H9 (cell line): ENCODE measurements at regions not wholly inside any gene's neighbourhood (a gene's known extent, or its start where the extent isn't known, plus 50 kb on each side); places are given as distances from the start of the nearest gene placed in this dataset.

Experiments
- DNase-seq: peaks from one replicate; pipeline ENCODE4 v3.0.0-alpha.2; 2017
- H2AFZ ChIP-seq: one replicate; pipeline ENCODE4 v1.6.1; 2013; ENCODE audit warnings: mild to moderate bottlenecking, low read length, control low read depth, moderate library complexity
- H2AK5ac ChIP-seq: 2 replicates; pipeline ENCODE4 v1.6.1; 2013; ENCODE audit warnings: low read length, control low read depth, mixed read lengths; ENCODE audit not compliant: insufficient read length
- H2BK120ac ChIP-seq: one replicate; pipeline ENCODE4 v1.6.1; 2013; ENCODE audit warnings: low read depth, mild to moderate bottlenecking, low read length, control low read depth, inconsistent platforms; ENCODE audit not compliant: poor library complexity, severe bottlenecking
- H2BK12ac ChIP-seq: 2 replicates; pipeline ENCODE4 v1.6.1; 2013; ENCODE audit warnings: low read length, control low read depth, mixed read lengths, low read depth; ENCODE audit not compliant: insufficient read length
- H2BK15ac ChIP-seq: 2 replicates; pipeline ENCODE4 v1.6.1; 2013; ENCODE audit warnings: low read depth, low read length, control low read depth
- H2BK20ac ChIP-seq: one replicate; pipeline ENCODE4 v1.6.1; 2013; ENCODE audit warnings: low read depth, mild to moderate bottlenecking, low read length, control low read depth, inconsistent platforms; ENCODE audit not compliant: poor library complexity, severe bottlenecking
- H2BK5ac ChIP-seq: 2 replicates; pipeline ENCODE4 v1.6.1; 2013; ENCODE audit warnings: low read length, control low read depth, mixed read lengths; ENCODE audit not compliant: insufficient read length
- H3K14ac ChIP-seq: 2 replicates; pipeline ENCODE4 v1.6.1; 2013; ENCODE audit warnings: low read length, control low read depth; ENCODE audit not compliant: insufficient read depth
- H3K18ac ChIP-seq: 2 replicates; pipeline ENCODE4 v1.6.1; 2013; ENCODE audit warnings: low read depth, mild to moderate bottlenecking, mixed read lengths, low read length, control low read depth; ENCODE audit not compliant: insufficient read length
- H3K23ac ChIP-seq: 2 replicates; pipeline ENCODE4 v1.6.1; 2013; ENCODE audit warnings: low read length, control low read depth, mixed read lengths, low read depth; ENCODE audit not compliant: insufficient read length
- H3K23me2 ChIP-seq: 2 replicates; pipeline ENCODE4 v1.6.1; 2013; ENCODE audit warnings: low read depth, mild to moderate bottlenecking, mixed read lengths, low read length, control low read depth; ENCODE audit not compliant: insufficient read length, poor library complexity, severe bottlenecking
- H3K27ac ChIP-seq: 2 replicates; pipeline ENCODE4 v1.5.1; 2013; ENCODE audit warnings: low read length, control low read depth, mixed read lengths, low read depth; ENCODE audit not compliant: insufficient read length
- H3K27me3 ChIP-seq: 2 replicates; pipeline ENCODE4 v1.6.1; 2013; ENCODE audit warnings: low read length, control low read depth, inconsistent platforms; ENCODE audit not compliant: insufficient read depth
- H3K4ac ChIP-seq: 2 replicates; pipeline ENCODE4 v1.6.1; 2013; ENCODE audit warnings: low read depth, mild to moderate bottlenecking, control low read depth, inconsistent platforms, low read length, moderate library complexity
- H3K4me1 ChIP-seq: 2 replicates; pipeline ENCODE4 v1.6.1; 2013; ENCODE audit warnings: low read length, control low read depth, inconsistent platforms; ENCODE audit not compliant: insufficient read depth
- H3K4me2 ChIP-seq: 2 replicates; pipeline ENCODE4 v1.6.1; 2013; ENCODE audit warnings: low read length, control low read depth, mixed read lengths; ENCODE audit not compliant: insufficient read length, insufficient read depth
- H3K56ac ChIP-seq: 2 replicates; pipeline ENCODE4 v1.6.1; 2013; ENCODE audit warnings: low read depth, mild to moderate bottlenecking, mixed read lengths, low read length, control low read depth; ENCODE audit not compliant: insufficient read length
- H3K79me1 ChIP-seq: 2 replicates; pipeline ENCODE4 v1.6.1; 2013; ENCODE audit warnings: low read depth, mild to moderate bottlenecking, moderate library complexity, low read length, control low read depth, inconsistent platforms; ENCODE audit not compliant: insufficient read depth, poor library complexity, severe bottlenecking
- H3K79me2 ChIP-seq: 2 replicates; pipeline ENCODE4 v1.6.1; 2013; ENCODE audit warnings: low read length, control low read depth, inconsistent platforms; ENCODE audit not compliant: insufficient read depth
- H3K9ac ChIP-seq: 2 replicates; pipeline ENCODE4 v1.6.1; 2013; ENCODE audit warnings: low read length, control low read depth, mixed read lengths; ENCODE audit not compliant: insufficient read length; ENCODE audit errors: extremely low read depth
- H3K9me3 ChIP-seq: one replicate; pipeline ENCODE4 v1.6.1; 2013; ENCODE audit warnings: low read depth, low read length, inconsistent platforms; ENCODE audit not compliant: control insufficient read depth
- H3T11ph ChIP-seq: one replicate; pipeline ENCODE4 v1.6.1; 2013; ENCODE audit warnings: mild to moderate bottlenecking, low read length, control low read depth, inconsistent platforms
- H4K20me1 ChIP-seq: one replicate; pipeline ENCODE4 v1.6.1; 2013; ENCODE audit not compliant: control insufficient read depth, insufficient read length, insufficient read depth
- H4K5ac ChIP-seq: 2 replicates; pipeline ENCODE4 v1.6.1; 2013; ENCODE audit warnings: low read depth, mild to moderate bottlenecking, mixed read lengths, low read length, control low read depth; ENCODE audit not compliant: insufficient read length
- H4K8ac ChIP-seq: replicated peaks from 2 replicates; pipeline ENCODE4 v1.6.1; 2013; ENCODE audit warnings: low read length, control low read depth, mixed read lengths, low read depth; ENCODE audit not compliant: insufficient read length
- H4K91ac ChIP-seq: 2 replicates; pipeline ENCODE4 v1.6.1; 2013; ENCODE audit warnings: low read depth, mild to moderate bottlenecking, moderate library complexity, mixed read lengths, low read length, control low read depth; ENCODE audit not compliant: insufficient read length
- H3K27ac Mint-ChIP-seq, 3 experiments: 2 replicates in 2 of 3; 3 replicates in 1 of 3; pipeline ENCODE4 v1.8.0; 2020 to 2021; ENCODE audit warnings: mixed read lengths in 3 of 3, mild to moderate bottlenecking in 1 of 3, moderate library complexity in 1 of 3
- H3K27me3 Mint-ChIP-seq: 2 replicates; pipeline ENCODE4 v1.8.0; 2021; ENCODE audit warnings: low read depth, mild to moderate bottlenecking, moderate library complexity, mixed read lengths
- H3K36me3 Mint-ChIP-seq, 3 experiments: 2 replicates in 2 of 3; 3 replicates in 1 of 3; pipeline ENCODE4 v1.8.0; 2020 to 2021; ENCODE audit warnings: low read depth in 3 of 3, mixed read lengths in 3 of 3; ENCODE audit not compliant: insufficient read depth in 1 of 3
- H3K4me1 Mint-ChIP-seq, 2 experiments: 2 replicates each; pipeline ENCODE4 v1.8.0; 2020; ENCODE audit warnings: mixed read lengths in 2 of 2
- H3K4me3 Mint-ChIP-seq, 2 experiments: 2 replicates in 1 of 2; 3 replicates in 1 of 2; pipeline ENCODE4 v1.8.0; 2020 to 2021; ENCODE audit warnings: mild to moderate bottlenecking in 2 of 2, mixed read lengths in 2 of 2, moderate library complexity in 1 of 2
- H3K9me3 Mint-ChIP-seq, 2 experiments: 2 replicates in 1 of 2; 3 replicates in 1 of 2; pipeline ENCODE4 v1.8.0; 2020; ENCODE audit warnings: mild to moderate bottlenecking in 2 of 2, mixed read lengths in 2 of 2, moderate library complexity in 1 of 2
- CTCF ChIP-seq: fragments of 200-600 bp; sonication (generic); conservative IDR thresholded peaks from 3 replicates; pipeline ENCODE4 v1.8.0; 2021; ENCODE audit warnings: antibody characterized with exemption, mild to moderate bottlenecking
- WGBS: extraction: QIAGEN DNeasy Blood & Tissue Kit; methylation state at CpG from one replicate; pipeline ENCODE4 v1.1.7; 2013; ENCODE audit warnings: missing lambda C conversion rate, low lambda C conversion rate, mixed read lengths; ENCODE audit not compliant: insufficient read length; ENCODE audit errors: extremely low coverage; 5-methylcytosine and 5-hydroxymethylcytosine counted together

DNA sequence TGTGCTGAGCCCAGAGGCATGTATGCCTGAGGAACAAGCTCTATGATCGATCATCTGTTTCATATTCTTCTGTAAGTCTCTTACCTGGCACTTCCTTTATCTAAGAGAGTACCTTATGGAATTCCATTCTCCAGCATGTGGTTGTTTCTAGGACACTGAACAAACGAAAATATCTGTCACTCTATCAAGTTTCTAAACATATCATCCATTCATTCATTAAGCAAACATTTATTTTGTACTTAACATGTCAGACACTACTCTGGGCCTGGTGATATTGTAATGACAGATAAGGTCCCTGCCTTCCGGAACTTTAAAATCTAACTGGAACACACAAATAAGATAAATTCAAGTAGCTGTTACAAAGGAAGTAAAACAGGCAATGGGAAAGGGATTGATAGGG, 477.1 kb downstream of the IGSF11 start:
- Histone ChIP-seq H2BK15ac (no peak overlapping the region), H4K20me1 (no peaks in the 10 kb centered on the region), H2AK5ac (no peak overlapping the region), H3T11ph (no peak overlapping the region), H3K79me2 (no peaks in the 10 kb centered on the region), H3K56ac (no peak overlapping the region), H2AFZ (no peak overlapping the region), H4K91ac (no peak overlapping the region), H3K27me3 (no peaks in the 10 kb centered on the region), H3K14ac (no peak overlapping the region), H3K4ac (no peak overlapping the region), H3K18ac (no peak overlapping the region), H3K9ac (no peak overlapping the region), H4K8ac (no peak overlapping the region), H2BK12ac (no peak overlapping the region), H2BK120ac (no peak overlapping the region), H3K79me1 (no peaks in the 10 kb centered on the region), H3K23ac (no peak overlapping the region), H3K4me1 (no peaks in the 10 kb centered on the region), H2BK20ac (no peak overlapping the region), H2BK5ac (no peak overlapping the region), H4K5ac (no peak overlapping the region), H3K4me2 (no peak overlapping the region), H3K23me2 (no peaks in the 10 kb centered on the region), H3K9me3 (no peaks in the 10 kb centered on the region), H3K27ac (no peak overlapping the region)
- Mint-ChIP-seq H3K27me3 (no peaks in the 10 kb centered on the region), H3K4me1 (no peaks in the 10 kb centered on the region), H3K36me3 (no peaks in the 10 kb centered on the region), H3K9me3 (no peaks in the 10 kb centered on the region), H3K27ac (no peak overlapping the region), H3K4me3 (no peak overlapping the region)
- no peak for TF ChIP-seq CTCF
- WGBS: no CpG with 5 or more reads among the region's 3 CpGs
- DNase-seq: no peak
